ENCODE measurements at regions not wholly inside any gene's neighbourhood (a gene's known extent, or its start where the extent isn't known, plus 50 kb on each side); places are given as distances from the start of the nearest gene placed in this dataset.
A peak's percentile ranks its signal among the peaks of the same experiment; 100 is the strongest.

GRCh38 chr2:230650585-230651137, 62.0 kb upstream of the CAB39 start:
- no peak for TF ChIP-seq CTCF (IDR thresholded peaks at IDR 0.05; ENCODE audit: borderline replicate concordance, extremely low read depth, insufficient read depth)
- Histone ChIP-seq H3K9me3 (ENCODE audit: control insufficient read depth in 2 of 3, insufficient read depth in 1 of 3, low read length in 3 of 3) (no peaks in the 10 kb centered on the region), H3K36me3 (ENCODE audit: control insufficient read depth in 2 of 3, insufficient read depth in 3 of 3, low read length in 3 of 3) (no peaks in the 10 kb centered on the region), H3K4me3 (ENCODE audit: low read length in 3 of 3) (no peak overlapping the region), H3K4me1 (ENCODE audit: control insufficient read depth in 2 of 3, insufficient read depth in 2 of 3, low read depth in 1 of 3, low read length in 3 of 3) (peaks cover 0 to 4% (median 2%) of the 10 kb centered on the region in 3 donors), H3K27ac (ENCODE audit: low read depth in 2 of 2, low read length in 2 of 2) (no peak overlapping the region), H3K9ac (ENCODE audit: low read length in 3 of 3) (no peak overlapping the region), H3K27me3 (ENCODE audit: control insufficient read depth, insufficient read depth, low read length) (no peaks in the 10 kb centered on the region)
- FAIRE-seq (no peak), DNase-seq (peak in 4 of 5 donors; percentile 27 to 68 (median 51))
- intact Hi-C loops (cut with DNase I), result no loop called here

DNA sequence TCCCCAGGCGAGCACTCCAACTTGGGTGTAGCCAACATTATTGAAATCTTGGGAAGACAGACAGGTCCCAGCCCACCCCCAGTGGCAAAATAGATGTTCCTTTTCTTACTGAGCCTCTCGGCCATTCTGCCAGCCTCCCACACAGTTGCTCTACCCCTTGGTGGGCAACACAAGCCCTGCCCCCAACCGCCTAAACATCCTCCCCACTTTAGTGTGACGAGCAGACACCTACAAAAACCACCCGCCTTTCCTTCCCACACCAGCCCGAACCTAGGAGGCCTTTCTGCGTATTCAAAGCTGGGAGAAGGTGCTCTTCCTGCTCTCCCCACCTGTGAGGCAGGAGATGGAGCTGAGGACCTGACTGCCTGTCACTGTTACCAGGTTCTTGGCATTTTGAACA, 58.6 kb upstream of the CAB39 start:
- TF ChIP-seq CTCF (IDR thresholded peaks at IDR 0.05; ENCODE audit: borderline replicate concordance, extremely low read depth, insufficient read depth), result no peak
- DNase-seq (no peak), FAIRE-seq (no peak)
- no peaks in the 10 kb centered on the region for H3K36me3 ChIP-seq (ENCODE audit: control insufficient read depth in 2 of 3, insufficient read depth in 3 of 3, low read length in 3 of 3)
- no peaks in the 10 kb centered on the region for H3K27me3 ChIP-seq (ENCODE audit: control insufficient read depth, insufficient read depth, low read length)
- H3K9me3 ChIP-seq (ENCODE audit: control insufficient read depth in 2 of 3, insufficient read depth in 1 of 3, low read length in 3 of 3), result no peaks in the 10 kb centered on the region
- H3K4me3 ChIP-seq (ENCODE audit: low read length in 3 of 3), result no peak overlapping the region
- intact Hi-C loops (cut with DNase I), result no loop called here
- peaks cover 0 to 4% (median 2%) of the 10 kb centered on the region in 3 donors for H3K4me1 ChIP-seq (ENCODE audit: control insufficient read depth in 2 of 3, insufficient read depth in 2 of 3, low read depth in 1 of 3, low read length in 3 of 3)
- H3K27ac ChIP-seq (ENCODE audit: low read depth in 2 of 2, low read length in 2 of 2), result no peak overlapping the region
- H3K9ac ChIP-seq (ENCODE audit: low read length in 3 of 3), result no peak overlapping the region

DNA sequence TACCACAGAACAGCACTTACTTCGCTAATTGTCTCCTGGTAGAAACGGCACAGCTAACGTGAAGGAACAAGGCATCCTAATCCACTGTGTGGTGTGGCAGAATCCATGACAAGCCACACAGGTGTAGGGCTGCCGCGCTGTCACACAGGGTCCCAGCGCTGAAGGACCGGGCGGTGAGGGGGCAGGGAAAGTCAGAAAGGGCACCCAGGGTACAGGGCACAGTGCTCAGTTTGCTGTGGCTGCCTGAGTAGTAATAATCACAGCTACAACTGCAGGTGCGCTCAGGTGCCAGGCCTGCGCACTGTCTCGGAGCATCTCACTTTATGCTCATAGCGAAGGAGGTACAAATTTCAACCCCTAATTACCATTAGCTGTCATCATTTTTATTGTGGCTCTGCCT, 55.2 kb upstream of the CAB39 start:
- DNase-seq, result no peak
- H3K4me1 ChIP-seq (ENCODE audit: control insufficient read depth in 2 of 3, insufficient read depth in 2 of 3, low read depth in 1 of 3, low read length in 3 of 3), result peaks cover 0 to 2% (median 0%) of the 10 kb centered on the region in 3 donors
- no peaks in the 10 kb centered on the region for H3K27me3 ChIP-seq (ENCODE audit: control insufficient read depth, insufficient read depth, low read length)
- intact Hi-C loops (cut with DNase I), result no loop called here
- no peaks in the 10 kb centered on the region for H3K9me3 ChIP-seq (ENCODE audit: control insufficient read depth in 2 of 3, insufficient read depth in 1 of 3, low read length in 3 of 3)
- TF ChIP-seq CTCF (IDR thresholded peaks at IDR 0.05; ENCODE audit: borderline replicate concordance, extremely low read depth, insufficient read depth), result no peak
- H3K9ac ChIP-seq (ENCODE audit: low read length in 3 of 3), result no peak overlapping the region
- FAIRE-seq, result no peak
- H3K27ac ChIP-seq (ENCODE audit: low read depth in 2 of 2, low read length in 2 of 2), result no peak overlapping the region
- H3K4me3 ChIP-seq (ENCODE audit: low read length in 3 of 3), result no peak overlapping the region
- H3K36me3 ChIP-seq (ENCODE audit: control insufficient read depth in 2 of 3, insufficient read depth in 3 of 3, low read length in 3 of 3), result no peaks in the 10 kb centered on the region

DNA sequence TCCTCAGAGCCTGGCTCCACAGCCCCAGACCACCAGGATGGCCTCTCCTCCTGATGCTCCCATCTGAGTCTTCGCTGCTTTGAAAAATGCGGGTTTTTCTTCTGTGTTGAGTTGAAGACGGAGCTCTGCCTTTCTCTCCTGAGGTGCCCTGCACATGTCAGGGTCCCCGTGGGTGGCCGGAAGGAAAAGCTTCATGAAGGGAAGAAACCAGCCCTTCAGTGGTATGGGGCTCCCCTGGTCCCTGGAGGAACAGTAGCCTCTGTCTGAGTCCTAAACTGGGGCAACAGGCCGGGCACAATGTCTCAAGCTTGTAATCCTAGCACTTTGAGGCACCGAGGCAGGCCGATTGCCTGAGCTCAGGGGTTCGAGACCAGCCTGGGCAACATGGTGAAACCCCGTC, 54.7 kb upstream of the CAB39 start:
- no peak for FAIRE-seq
- H3K36me3 ChIP-seq (ENCODE audit: control insufficient read depth in 2 of 3, insufficient read depth in 3 of 3, low read length in 3 of 3), result no peaks in the 10 kb centered on the region
- peaks cover 0 to 2% (median 0%) of the 10 kb centered on the region in 3 donors for H3K4me1 ChIP-seq (ENCODE audit: control insufficient read depth in 2 of 3, insufficient read depth in 2 of 3, low read depth in 1 of 3, low read length in 3 of 3)
- no peak overlapping the region for H3K9ac ChIP-seq (ENCODE audit: low read length in 3 of 3)
- no peak overlapping the region for H3K4me3 ChIP-seq (ENCODE audit: low read length in 3 of 3)
- H3K9me3 ChIP-seq (ENCODE audit: control insufficient read depth in 2 of 3, insufficient read depth in 1 of 3, low read length in 3 of 3), result no peaks in the 10 kb centered on the region
- DNase-seq, result no peak
- no peak overlapping the region for H3K27ac ChIP-seq (ENCODE audit: low read depth in 2 of 2, low read length in 2 of 2)
- no peaks in the 10 kb centered on the region for H3K27me3 ChIP-seq (ENCODE audit: control insufficient read depth, insufficient read depth, low read length)
- intact Hi-C loops (cut with DNase I), result no loop called here
- TF ChIP-seq CTCF (IDR thresholded peaks at IDR 0.05; ENCODE audit: borderline replicate concordance, extremely low read depth, insufficient read depth), result no peak
